Stimulated activated CD4-positive, alpha-beta T cell treated with anti-CD3 and anti-CD28 coated beads, Interleukin-2, amount 100 ng/mL, for 48 hours (primary cell): ENCODE measurements at regions not wholly inside any gene's neighbourhood (a gene's known extent, or its start where the extent isn't known, plus 50 kb on each side); places are given as distances from the start of the nearest gene placed in this dataset.

Experiments
- DNase-seq, 2 donors: peaks; one replicate each; pipeline ENCODE4 v3.0.0-alpha.2; 2020

DNA sequence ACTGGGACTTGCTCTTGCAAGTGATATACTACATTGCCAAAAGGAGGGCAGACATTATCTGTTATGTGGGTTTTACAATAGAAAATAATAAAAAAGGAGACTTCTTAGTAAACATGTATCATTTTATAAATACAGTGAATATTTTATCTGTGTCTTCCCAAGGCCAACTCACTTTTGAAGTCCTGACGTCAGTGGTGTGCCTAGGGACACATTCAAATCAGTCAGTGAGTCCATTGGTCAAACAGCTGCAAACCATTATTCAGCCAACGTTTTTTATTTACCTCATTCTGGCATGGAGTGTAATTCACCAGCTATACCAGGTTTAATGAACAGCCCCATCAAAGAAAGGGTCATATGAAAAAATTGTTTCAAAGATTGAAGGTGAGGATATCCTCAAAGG lies 263.7 kb downstream of the IPMK start:
- no peak for DNase-seq

DNA sequence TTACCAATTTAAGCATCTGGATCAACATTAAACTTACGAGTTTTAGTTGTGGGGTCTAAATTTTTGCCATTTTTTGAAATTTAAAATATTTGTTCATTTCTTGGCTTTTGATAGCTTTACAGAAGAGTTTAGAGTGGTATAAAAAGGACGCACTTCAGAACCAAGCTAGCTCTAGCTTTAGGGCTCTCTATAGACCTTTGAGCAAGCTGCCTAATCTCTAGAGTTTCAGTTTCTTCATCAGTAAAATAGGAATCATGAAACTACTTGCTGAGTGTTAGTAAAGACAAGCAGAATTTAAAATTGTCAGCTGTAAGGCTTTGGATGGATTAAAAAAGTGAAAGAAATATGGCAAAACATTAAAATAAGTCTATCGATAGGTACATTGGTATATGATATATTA lies 266.5 kb downstream of the IPMK start:
- no peak for DNase-seq

DNA sequence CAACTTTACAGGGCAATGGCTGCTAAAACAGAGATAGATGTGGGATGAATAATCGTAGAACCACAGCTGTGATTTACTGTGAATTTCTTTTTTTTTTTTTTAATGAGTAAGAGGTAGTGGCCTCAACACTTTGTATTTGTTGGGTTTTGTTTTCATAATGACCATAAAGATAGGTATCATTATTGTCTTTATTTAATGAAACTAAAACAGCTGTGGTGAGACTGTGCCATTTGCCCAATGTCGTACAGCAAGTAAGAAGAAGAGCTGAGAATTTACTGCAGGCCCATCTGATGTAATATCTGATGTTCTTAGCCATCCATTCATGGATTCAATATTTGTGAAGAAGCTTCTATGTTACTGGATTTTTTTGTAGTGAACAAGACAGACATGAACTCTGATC lies 271.2 kb downstream of the IPMK start:
- no peak for DNase-seq

DNA sequence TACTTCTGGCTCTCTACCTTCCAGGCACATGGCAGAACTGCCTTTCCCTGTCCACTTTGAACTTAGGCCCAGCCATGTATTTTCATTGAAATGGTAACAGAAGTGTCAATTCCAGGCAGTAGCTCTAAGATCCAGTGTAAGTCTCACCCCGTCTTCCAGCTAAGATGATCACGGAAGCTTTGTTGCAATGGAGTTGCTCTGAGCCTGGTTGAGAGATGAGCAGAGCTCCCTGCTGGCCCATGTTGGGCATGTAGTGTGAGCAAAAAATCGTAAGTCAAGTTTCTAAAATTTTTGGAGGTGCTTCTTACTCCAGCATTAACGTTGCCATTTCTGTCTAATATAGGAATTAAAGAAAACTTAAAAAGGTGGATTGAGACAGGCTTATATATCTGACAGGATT lies 274.4 kb downstream of the IPMK start:
- DNase-seq = no peak

DNA sequence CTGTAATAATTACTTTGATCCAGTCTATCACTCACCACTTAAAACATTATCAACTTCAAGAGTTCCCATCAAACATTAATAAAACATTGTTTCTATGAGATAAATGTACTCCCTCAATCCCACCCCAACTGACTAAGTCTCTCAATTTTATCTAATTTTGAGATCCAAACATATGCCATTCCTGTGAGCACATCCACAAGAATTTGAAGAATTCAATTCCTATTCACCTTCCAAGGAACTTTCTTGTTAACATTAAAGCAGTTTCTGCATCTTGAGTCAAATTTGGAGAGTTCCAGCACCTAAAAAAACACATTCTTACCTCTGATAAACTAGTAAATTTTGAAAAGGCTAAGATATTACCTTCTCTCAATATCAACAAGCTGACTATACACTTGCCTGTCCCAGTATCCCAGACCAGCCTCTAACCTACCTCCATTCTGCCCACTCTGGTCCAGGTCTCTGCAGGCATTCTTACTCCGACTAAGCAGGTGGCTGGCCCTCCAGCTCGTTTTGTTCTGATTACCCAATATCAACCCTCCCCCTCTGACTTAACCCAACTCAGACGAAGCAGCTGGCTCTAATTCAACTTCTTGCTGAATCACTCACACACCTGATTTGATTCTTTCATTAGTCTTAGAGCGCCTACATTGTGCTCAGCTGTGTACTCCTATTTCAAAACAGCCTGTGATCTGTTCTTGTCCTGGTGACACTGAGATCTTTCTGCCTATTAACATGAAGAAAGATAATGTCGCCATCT lies 275.2 kb downstream of the IPMK start:
- no peak for DNase-seq

DNA sequence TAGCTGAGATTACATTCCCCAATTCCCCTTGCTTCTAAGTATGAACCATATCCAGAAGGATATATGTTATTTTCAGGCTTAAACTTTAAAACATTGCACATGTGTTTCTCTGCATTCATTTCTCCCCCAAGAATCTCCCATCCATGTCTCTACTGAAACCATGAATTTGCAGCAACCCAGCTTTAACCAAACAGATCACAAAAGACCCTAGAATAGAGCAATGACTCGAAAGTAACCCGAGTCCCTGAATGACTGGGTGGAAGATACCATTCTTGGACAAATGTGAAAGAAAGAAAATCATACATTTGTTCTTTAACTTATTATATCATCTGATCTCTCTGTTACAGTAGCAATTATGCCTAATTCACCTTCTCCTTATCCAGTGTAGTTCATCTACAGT lies 278.7 kb downstream of the IPMK start:
- no peak for DNase-seq

DNA sequence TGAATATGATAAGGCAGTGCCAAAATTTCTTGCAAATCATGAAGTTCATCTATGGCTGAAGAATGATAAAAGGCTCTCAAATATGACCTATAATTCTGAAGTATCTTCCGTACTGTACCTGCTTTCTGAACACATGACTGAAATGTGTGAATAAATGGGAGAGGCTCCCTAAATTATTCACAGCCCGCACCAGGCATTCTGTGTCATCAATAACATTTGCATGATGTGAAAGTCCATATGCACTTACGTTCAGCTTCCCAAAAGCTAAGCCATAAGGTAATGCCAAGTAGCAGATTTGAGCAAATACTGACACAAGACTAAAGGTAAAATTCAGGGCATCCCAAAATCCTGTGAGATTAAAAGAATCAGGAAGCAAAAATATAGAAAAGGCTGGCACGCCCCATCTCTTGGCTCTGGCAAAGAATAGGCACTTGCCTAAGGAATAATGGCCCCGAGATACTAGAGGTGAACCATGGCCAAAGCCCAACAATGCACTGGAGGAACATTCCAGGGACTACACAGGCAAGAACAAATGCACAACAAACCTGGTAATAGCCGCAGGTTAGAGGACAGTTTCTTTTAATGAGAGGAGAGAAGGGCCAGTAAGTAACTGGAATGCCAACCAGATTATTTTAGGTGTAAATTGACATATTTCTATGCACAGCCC lies 280.5 kb downstream of the IPMK start:
- no peak for DNase-seq

DNA sequence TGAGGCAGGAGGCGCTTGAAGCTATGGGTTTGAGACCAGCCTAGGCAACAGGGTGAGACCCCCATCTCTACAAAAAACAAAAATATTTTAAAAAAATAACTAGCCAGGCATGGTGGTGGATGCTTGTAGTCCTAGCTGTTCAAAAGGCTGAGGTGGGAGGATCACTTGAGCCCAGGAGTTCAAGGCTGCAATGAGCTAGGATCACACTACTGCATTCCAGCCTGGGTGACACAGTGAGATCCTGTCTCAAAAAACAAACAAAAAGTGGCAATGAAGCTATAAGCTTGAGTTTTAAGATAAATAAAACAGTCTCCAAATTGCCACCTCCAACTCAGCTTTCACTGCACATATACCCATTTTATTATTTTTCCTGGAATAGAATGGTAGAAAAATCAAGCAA lies 281.3 kb downstream of the IPMK start:
- no peak for DNase-seq

DNA sequence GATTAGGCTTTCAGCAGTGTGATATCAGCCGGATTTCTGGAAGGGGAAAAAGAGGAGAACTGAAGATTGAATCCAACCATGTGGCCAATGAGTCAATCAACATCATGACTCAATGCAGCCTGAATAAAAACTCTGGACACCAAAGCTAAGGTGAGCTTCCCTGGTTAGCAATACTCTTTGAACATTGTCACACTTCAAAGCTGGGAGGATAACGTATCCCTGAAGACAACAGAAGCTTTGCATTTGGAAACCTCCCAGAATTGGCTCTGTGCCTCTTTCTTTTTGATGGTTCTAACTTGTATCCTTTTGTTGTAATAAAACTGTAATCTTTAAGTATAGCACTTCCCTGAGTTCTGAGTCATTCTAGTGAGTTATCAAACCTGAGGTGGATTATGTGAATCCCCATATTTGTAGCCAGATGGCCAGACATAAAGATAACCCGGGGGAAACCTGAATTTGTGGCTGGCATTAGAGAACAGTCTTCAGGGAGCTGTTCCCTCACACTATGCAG lies 284.4 kb downstream of the IPMK start:
- no peak for DNase-seq

DNA sequence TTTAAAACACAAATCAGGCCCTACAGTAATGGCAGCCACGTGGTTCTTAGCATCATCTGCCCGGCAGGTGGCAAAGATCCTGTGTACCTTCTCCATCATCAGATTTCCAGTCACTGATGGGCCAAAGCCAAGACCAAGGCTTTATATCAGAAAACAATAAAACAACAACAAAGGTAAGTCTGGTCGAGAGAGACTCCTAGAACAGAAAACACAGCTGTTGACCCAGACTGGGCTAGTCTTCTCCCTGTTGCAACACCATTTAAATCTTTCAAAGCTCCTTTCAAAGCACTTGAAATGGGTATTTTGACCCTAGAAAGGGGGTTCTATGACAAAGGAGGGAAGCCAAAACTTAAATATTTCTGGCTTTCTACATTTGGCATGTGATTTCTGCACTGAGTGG lies 285.6 kb downstream of the IPMK start:
- DNase-seq = no peak

DNA sequence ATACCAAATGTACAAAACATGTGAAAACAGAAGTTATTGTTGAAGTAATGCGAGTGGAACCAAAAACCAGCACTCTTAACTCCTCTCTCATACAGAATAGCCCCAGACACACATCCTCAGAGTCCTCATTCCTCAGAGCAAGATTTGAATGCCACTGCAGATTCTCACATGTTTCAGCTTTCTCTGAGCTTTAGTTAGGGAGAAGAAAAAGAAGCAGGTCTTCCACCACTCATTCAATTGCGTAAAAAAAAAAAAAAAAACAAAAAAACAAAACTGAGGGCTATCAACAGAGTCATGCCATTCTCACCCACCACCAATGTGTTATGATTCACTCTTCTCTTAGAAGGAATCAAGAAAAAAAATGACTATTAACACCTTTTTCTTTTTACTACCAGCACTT lies 287.7 kb downstream of the IPMK start:
- no peak for DNase-seq

DNA sequence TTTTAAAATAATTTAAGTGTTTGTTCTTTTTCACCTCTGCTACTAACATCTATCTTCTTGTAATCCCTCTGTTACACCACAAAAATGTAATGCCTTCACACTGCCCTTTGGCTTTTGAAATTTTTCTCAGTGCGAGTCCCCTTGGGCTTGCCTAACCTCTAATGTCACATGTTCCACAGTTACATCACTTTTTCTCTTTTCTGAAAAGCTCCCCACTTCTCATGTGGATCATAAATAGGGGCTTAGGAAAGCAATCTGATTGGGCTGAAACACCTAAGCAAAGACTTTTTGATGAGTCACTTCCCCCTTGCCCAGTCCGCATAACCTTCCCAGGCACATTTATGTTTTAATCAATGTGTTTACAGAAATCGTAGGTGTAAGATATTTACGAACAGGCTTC lies 288.2 kb downstream of the IPMK start:
- no peak for DNase-seq

DNA sequence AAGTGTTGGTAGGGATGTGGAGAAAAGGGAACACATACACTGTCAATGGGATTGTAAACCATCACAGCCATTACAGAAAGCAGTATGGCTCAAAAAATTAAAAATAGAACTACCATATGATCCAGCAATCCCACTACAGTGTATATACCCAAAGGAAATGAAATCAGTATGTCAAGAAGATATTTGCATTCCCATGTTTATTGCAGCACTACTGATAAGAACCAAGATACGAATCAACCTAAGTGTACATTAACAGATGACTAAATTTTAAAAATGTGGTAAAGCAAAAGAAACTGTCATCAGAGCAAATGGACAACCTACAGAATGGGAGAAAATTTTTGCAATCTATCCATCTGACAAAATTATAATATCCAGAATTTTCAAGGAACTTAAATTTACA lies 290.4 kb downstream of the IPMK start:
- DNase-seq = no peak

DNA sequence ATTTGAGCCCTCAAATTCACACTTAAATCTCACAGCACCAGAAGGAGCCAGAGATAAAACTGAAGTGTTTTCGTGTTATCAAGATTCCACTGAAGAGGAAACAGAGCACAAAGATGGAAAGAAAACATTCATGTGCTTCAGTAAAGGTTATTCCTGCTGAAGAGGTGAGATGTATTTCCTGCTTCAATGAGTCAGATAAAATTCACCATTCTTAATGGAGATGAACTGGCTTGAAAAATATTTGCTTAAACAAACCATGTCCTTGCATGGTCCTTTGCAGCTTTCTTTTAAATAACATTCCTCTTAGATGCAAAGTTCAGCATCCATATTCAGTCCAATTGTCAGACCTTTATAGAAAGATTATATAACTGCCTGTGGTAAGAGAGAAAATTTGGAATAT lies 294.2 kb downstream of the IPMK start:
- no peak for DNase-seq

DNA sequence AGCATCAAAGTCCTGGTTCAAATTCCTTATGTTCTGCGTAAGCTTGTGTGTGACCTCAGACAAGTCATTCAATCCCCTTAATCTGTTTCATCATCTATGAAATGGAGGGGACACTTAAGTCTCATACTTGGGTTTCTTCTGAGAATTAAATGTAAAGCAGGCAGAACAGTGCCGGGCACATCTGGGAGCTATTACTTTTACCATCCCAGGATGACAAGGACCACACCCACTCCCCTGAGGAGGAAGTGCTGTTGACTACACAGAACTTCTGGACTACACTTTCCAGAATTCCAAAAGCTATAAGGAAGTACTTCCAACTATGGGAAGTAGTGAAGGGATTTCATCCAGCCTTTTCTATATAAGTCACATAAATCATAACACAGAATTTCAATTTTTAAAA lies 294.9 kb downstream of the IPMK start:
- no peak for DNase-seq

DNA sequence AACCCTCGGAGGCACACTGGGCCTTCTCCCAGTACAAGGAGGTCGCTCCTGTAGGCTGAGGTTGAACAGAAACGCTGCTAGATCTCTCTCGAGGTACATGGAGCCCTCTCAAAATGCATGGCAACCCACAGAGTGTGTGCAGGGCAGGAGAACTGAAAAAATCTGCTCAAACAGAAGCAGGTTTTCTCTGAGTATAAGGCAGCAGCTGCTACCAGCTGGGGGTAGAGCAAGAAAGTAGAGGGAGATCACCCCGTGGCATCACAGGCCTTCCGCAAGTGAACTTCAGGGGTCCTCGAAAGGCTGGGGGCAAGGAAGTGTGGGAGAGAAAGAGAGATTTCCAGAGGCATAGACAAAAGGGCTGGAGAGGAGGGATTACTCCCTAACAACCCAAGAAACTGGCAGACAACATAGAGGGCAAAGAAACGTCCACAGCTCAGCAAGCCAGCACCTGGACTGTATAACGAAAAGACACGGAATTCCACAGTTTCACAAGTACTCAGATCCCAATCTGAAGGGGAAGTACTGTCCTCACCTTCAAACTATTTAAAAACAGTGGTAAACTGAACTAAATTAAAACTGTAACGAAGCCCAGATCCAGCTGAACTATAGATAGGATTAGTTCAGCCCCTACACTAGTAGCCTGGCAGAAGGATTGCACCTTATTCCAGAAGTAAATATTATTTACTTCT lies 299.2 kb downstream of the IPMK start:
- DNase-seq = no peak

DNA sequence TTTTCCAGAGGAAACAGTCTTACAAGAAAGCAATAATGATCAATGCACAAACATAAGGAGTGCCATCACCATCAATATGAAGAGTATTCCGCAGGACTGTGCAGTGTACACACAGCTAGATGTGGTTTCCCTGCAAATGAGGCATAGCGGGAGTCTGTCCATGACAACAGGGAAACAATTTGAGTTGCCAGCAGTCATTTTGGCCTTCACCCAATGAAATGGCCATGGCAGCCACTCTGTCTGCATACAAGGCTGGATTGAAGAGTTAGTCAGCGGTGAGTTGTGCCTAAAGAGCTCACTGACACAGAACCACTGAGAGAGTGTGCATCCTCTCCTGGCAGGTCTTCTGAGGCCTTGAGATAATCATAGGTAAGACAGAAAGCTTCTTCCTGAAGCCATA lies 303.3 kb downstream of the IPMK start:
- DNase-seq = no peak

DNA sequence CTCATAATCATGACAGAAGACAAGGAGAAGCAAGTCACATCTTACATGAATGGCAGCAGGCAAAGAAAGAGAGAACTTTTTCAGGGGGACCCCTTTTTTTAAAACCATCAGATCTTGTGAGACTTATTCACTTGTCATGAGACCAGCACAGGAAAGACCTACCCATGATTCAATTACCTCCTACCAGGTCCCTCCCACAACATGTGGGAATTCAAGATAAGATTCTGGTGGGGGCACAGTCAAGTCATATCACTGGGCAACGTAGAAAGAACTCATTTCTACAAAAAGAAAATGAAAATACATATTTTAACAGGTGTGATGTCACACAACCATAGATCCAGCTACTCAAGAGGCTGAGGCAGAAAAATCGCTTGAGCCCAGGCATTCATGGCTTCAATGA lies 304.1 kb downstream of the IPMK start:
- DNase-seq = no peak

DNA sequence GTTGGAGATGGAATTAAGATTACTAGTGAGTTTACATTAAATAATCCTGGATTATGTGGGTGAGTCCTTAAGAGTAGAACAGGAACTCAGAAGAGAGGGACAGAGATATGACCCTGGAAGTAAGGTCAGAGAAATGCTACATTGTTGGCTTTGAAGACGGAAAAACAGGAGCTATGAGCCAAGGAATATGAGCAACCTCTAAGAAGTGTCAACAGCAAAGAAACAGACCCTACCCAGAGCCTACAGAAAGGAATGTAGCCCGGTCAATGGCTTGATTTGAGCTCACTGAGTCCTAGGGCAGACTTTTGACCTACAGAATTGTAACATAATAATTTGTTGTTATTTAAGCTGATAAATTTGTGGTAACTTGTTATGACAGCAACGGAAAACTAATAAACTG lies 304.9 kb downstream of the IPMK start:
- DNase-seq = no peak

DNA sequence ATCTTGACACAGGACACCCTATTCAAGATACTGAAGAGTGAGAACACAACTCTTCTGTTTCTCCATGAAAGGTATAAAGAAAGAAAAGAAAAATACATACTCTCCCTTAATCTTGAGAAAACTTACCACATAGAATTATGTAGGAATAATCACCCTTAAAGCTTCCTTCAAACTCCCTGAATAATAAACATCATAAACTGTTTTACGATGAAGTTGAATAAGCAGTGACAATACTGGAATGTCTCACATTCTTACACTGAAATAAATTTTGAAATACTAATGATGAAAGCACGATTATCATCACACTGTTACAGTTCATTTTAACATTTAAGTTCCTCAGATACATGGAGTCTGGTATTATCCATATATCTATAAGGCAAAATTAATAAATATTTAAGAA lies 306.2 kb downstream of the IPMK start:
- no peak for DNase-seq

DNA sequence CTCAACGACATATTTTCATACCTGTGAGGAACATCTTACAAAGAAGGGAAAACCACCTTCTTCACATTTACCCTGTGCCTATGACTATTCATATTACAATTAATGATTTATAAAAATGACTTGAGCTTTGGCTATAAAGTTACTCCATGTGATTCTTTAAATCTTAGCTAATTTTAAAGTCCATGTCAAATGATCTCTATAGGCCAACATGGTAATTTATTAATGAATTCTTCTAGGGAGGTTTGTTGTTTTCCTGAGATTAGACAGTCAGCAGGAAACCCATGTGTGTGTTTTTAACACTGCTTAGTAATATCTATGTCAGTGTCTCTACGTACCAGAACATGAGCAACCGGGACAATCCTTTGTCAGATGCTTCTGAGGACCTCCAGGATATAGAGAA lies 307.3 kb downstream of the IPMK start:
- no peak for DNase-seq

DNA sequence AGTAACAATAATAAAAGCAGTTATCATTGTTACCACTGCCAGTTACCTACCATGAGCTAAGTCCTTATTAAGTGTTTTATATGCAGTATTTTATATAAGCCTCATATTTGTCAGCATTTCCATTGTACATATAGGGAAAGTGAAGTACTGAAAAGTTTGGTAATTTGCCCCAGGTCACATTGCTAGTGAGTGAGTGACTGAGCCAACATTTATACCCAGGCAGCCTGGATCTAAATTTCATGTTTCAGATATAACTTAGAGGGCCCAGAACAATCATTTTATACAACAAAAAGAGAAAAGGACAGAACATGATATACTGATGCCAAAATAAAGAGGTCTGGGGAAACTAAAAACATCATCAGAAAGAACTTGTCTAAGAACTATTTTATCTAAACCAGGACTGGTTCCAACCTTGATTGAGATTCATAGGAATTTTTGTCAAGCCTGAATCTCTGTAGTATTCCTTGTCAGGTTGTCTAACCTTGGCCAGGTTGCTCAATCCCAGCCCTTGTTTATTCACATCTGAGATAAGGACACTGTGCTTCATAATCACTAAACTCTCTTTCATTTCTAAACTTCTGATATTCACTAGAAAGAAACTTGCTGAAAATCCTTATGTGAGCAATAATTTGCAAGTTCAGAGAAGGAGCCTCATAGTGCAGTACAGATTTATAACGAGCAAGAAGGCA lies 308.2 kb downstream of the IPMK start:
- no peak for DNase-seq

DNA sequence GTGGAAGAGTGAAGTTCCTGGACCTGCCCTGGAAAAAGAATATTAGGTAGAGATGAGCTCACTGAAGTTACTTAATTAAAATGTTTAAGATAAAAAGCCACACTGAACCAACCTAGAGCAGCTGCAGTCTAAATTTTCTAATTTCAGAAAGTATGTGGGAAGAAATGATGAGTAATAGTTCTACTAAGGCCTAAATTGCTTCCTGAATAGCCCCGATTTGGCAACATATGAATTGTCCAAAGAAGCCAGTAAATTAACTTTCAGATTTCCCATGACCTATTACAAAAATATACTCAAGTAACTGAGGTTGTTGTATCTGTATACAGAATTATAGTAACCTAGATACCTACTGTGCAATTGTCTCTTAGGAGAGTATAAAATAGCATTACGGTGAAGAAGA lies 312.6 kb downstream of the IPMK start:
- no peak for DNase-seq

DNA sequence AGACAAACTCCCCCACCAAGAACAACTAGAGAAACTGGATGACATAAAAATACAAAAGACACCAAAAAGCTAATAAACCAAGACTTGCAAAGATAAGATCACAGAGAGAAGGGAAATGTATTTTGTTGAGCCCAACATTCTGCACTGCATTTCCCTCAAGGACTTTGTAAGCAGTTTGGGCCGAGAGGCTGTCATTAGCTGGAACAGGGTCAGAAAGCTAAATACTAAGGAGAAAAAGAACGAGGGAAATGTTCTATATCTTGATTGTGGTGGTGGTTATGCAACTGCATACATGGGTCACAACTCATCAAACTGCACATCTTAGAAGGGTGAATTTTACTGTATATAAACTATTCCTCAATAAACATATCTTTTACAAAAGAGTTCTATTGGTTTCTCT lies 315.0 kb downstream of the IPMK start:
- DNase-seq = no peak
